ENCODE measurements at regions not wholly inside any gene's neighbourhood (a gene's known extent, or its start where the extent isn't known, plus 50 kb on each side); places are given as distances from the start of the nearest gene placed in this dataset.
"Not testable (repeated sequence)": the region's sequence is repeated elsewhere in the genome, so short reads cannot be mapped to it uniquely, and the experiment has no call there.

DNA sequence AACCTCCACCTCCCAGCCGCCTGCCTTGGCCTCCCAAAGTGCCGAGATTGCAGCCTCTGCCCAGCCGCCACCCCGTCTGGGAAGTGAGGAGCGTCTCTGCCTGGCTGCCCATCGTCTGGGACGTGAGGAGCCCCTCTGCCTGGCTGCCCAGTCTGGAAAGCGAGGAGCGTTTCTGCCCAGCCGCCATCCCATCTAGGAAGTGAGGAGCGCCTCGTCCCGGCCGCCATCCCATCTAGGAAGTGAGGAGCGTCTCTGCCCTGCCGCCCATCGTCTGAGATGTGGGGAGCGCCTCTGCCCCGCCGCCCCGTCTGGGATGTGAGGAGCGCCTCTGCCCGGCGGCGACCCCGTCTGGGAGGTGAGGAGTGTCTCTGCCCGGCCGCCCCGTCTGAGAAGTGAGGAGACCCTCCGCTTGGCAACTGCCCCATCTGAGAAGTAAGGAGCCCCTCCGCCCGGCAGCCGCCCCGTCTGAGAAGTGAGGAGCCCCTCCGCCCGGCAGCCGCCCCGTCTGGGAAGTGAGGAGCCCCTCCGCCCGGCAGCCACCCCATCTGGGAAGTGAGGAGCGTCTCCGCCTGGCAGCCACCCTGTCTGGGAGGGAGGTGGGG, 175.8 kb upstream of the CRIM1 start:
- not testable (repeated sequence) for H3K27ac ChIP-seq (ENCODE audit: low read length); H3K36me3 ChIP-seq (ENCODE audit: control insufficient read depth, low read depth, low read length); H3K9me3 ChIP-seq (ENCODE audit: control insufficient read depth, low read depth, low read length); H3K4me1 ChIP-seq (ENCODE audit: control insufficient read depth, low read depth, low read length); H3K9ac ChIP-seq (ENCODE audit: low read length); H3K4me3 ChIP-seq (ENCODE audit: low read length); H3K27me3 ChIP-seq (ENCODE audit: control insufficient read depth, insufficient read depth, low read length)

DNA sequence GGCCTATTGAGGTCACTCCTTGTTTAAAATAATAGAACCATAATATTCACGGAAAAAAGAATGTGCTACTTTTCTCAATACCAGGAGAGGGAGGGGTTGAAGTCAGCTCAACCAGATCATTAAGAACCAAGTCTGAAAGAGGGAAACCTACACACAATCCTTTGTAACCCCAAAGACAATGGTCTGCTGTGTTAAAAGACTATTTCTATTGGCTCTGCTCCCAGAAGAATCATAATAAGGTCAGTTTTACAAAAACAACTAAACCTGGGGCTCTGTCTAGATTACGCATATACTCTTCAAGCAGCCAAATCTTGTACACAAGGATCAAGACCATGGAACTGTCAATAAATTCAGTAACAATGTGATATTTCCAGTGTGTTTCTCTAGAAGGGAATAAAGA, 177.2 kb upstream of the CRIM1 start:
- no peaks in the 10 kb centered on the region for H3K36me3 ChIP-seq (ENCODE audit: control insufficient read depth, low read depth, low read length)
- H3K27ac ChIP-seq (ENCODE audit: low read length) = no peak overlapping the region
- no peaks in the 10 kb centered on the region for H3K4me1 ChIP-seq (ENCODE audit: control insufficient read depth, low read depth, low read length)
- no peaks in the 10 kb centered on the region for H3K27me3 ChIP-seq (ENCODE audit: control insufficient read depth, insufficient read depth, low read length)
- no peak overlapping the region for H3K9ac ChIP-seq (ENCODE audit: low read length)
- no peaks in the 10 kb centered on the region for H3K9me3 ChIP-seq (ENCODE audit: control insufficient read depth, low read depth, low read length)
- no peak overlapping the region for H3K4me3 ChIP-seq (ENCODE audit: low read length)

DNA sequence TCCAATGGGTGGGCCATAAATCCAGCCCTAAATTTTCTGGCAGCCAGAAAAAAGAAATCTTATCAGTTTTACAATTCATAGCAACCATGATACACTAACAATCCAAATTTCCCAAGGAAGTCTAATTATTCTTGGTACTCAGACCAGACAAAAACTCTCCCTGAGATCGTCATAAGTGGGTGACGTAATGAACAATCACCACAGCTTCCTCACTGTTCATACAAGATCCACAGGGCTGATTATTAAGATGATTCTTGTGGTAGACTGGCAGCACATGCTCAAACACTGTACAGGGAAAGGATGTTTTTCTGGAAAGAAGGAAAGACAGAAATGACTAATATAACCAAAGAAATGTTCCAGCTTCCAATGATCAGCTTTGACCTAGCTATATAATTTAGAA, 178.3 kb upstream of the CRIM1 start:
- Histone ChIP-seq H3K4me1 (ENCODE audit: control insufficient read depth, low read depth, low read length) (no peaks in the 10 kb centered on the region), H3K36me3 (ENCODE audit: control insufficient read depth, low read depth, low read length) (no peaks in the 10 kb centered on the region), H3K27ac (ENCODE audit: low read length) (no peak overlapping the region), H3K27me3 (ENCODE audit: control insufficient read depth, insufficient read depth, low read length) (no peaks in the 10 kb centered on the region), H3K9ac (ENCODE audit: low read length) (no peak overlapping the region), H3K4me3 (ENCODE audit: low read length) (no peak overlapping the region), H3K9me3 (ENCODE audit: control insufficient read depth, low read depth, low read length) (no peaks in the 10 kb centered on the region)

DNA sequence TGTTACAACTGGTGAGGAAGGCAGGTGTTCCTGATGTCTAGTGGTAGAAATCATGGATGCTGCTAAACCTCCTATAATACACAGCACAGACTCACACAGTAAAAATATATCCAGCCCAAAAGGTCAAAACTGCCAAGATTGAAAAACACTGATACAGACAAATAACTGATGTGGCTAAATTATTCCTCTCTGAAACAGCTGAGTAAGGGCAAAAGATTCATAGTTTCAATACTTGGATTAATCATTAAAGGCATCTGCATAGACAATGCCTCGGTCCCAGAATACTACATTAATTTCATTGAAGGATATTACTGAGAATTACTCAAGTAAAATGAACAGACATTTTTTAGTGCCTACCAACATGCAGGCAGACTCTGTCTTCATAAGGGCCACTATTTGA, 180.7 kb upstream of the CRIM1 start:
- no peaks in the 10 kb centered on the region for H3K36me3 ChIP-seq (ENCODE audit: control insufficient read depth, low read depth, low read length)
- no peaks in the 10 kb centered on the region for H3K4me1 ChIP-seq (ENCODE audit: control insufficient read depth, low read depth, low read length)
- H3K9me3 ChIP-seq (ENCODE audit: control insufficient read depth, low read depth, low read length) = no peaks in the 10 kb centered on the region
- no peaks in the 10 kb centered on the region for H3K27me3 ChIP-seq (ENCODE audit: control insufficient read depth, insufficient read depth, low read length)
- no peak overlapping the region for H3K27ac ChIP-seq (ENCODE audit: low read length)
- H3K4me3 ChIP-seq (ENCODE audit: low read length) = no peak overlapping the region
- H3K9ac ChIP-seq (ENCODE audit: low read length) = no peak overlapping the region

DNA sequence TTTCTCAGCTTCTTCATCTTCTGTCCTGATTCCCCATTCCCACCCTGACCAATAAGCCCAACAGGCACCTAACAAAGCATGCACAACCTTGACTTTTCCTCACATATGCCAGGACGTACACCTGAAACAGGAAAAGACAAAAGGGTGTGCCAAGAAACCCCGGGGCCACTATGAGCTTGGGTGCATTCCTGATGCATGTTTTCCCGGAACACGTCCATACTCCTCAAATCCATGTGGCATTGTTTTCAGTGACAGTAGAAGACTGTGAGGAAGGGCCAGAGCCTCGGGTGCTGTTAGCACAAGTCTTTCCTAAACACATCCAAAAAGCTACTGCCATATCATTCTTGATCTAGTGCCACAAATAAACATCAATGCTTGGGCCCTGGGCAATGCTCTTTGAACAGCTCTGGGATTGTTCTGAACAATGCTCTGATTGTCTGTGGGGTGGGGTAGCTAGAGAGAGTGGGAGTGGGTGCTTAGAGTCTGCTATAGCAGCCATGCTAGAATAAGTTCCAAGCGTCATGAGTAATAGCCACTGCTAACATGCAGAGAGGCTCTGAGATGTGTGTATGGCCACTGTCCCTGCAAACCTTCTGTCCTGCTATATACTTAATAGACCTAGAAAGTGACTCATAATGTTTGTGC, 181.7 kb upstream of the CRIM1 start:
- Histone ChIP-seq H3K27ac (ENCODE audit: low read length) (no peak overlapping the region), H3K4me1 (ENCODE audit: control insufficient read depth, low read depth, low read length) (no peaks in the 10 kb centered on the region), H3K27me3 (ENCODE audit: control insufficient read depth, insufficient read depth, low read length) (no peaks in the 10 kb centered on the region), H3K9me3 (ENCODE audit: control insufficient read depth, low read depth, low read length) (no peaks in the 10 kb centered on the region), H3K4me3 (ENCODE audit: low read length) (no peak overlapping the region), H3K36me3 (ENCODE audit: control insufficient read depth, low read depth, low read length) (no peaks in the 10 kb centered on the region), H3K9ac (ENCODE audit: low read length) (no peak overlapping the region)

DNA sequence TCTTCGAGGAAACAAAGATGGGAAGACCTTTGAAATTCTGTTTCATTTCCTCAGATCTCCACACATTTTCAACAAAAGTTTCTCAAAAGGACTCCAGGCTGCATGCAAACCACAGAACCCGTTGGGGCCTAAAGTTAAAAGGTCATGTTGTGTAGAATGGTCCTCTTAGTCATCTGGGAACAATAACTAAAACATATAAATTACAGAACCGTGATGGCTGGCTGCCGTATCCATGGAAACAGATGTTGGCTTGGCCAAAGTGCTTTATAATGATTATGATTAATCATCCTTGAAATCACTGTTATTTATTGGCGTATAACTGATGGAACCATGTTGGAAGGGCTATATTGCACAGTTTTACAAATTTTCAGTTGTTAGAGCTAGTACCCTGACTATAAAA, 182.8 kb upstream of the CRIM1 start:
- Histone ChIP-seq H3K27ac (ENCODE audit: low read length) (no peak overlapping the region), H3K4me1 (ENCODE audit: control insufficient read depth, low read depth, low read length) (no peaks in the 10 kb centered on the region), H3K27me3 (ENCODE audit: control insufficient read depth, insufficient read depth, low read length) (no peaks in the 10 kb centered on the region), H3K36me3 (ENCODE audit: control insufficient read depth, low read depth, low read length) (no peaks in the 10 kb centered on the region), H3K9ac (ENCODE audit: low read length) (no peak overlapping the region), H3K9me3 (ENCODE audit: control insufficient read depth, low read depth, low read length) (no peaks in the 10 kb centered on the region), H3K4me3 (ENCODE audit: low read length) (no peak overlapping the region)

DNA sequence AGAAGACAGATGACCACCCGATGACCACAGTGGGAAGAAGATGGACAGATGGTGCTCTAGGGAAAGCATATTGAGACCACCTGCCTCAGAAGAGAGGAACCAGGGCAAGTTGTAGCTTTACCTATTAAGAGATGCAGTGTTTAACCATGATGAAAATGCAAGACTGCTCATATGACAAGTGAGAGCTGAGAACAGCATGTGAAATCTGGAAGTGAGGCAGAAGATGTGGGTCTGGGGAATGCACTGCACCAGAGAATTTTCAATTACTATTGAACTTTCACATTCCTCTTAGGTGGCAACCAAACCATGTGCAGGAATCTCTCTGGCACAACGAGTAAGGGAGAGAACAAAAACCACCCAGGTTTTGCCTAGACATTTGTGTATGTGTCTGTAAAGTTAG, 184.8 kb upstream of the CRIM1 start:
- Histone ChIP-seq H3K4me3 (ENCODE audit: low read length) (no peak overlapping the region), H3K4me1 (ENCODE audit: control insufficient read depth, low read depth, low read length) (no peaks in the 10 kb centered on the region), H3K27me3 (ENCODE audit: control insufficient read depth, insufficient read depth, low read length) (no peaks in the 10 kb centered on the region), H3K9me3 (ENCODE audit: control insufficient read depth, low read depth, low read length) (no peaks in the 10 kb centered on the region), H3K9ac (ENCODE audit: low read length) (no peak overlapping the region), H3K27ac (ENCODE audit: low read length) (no peak overlapping the region), H3K36me3 (ENCODE audit: control insufficient read depth, low read depth, low read length) (no peaks in the 10 kb centered on the region)

DNA sequence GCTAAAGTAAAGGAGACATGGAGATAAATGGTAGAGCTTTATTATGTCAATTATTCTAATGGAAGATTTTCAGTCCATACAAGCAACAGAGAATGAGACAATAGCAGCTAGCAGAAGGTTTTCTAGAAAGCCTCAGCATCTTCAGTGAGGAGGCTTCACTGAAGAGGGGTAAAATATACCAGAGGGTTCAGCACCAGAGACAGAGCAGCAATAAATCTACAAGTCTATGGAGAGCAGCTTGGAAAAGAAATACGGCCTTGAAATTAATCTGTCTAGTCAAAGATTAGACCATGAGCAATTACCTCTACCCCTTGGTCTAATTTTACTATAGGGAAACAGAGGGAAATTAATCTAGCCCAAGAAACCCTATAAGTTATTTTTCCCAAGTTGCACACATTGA, 185.7 kb upstream of the CRIM1 start:
- Histone ChIP-seq H3K27ac (ENCODE audit: low read length) (no peak overlapping the region), H3K36me3 (ENCODE audit: control insufficient read depth, low read depth, low read length) (no peaks in the 10 kb centered on the region), H3K27me3 (ENCODE audit: control insufficient read depth, insufficient read depth, low read length) (no peaks in the 10 kb centered on the region), H3K9me3 (ENCODE audit: control insufficient read depth, low read depth, low read length) (no peaks in the 10 kb centered on the region), H3K4me3 (ENCODE audit: low read length) (no peak overlapping the region), H3K9ac (ENCODE audit: low read length) (no peak overlapping the region), H3K4me1 (ENCODE audit: control insufficient read depth, low read depth, low read length) (no peaks in the 10 kb centered on the region)

DNA sequence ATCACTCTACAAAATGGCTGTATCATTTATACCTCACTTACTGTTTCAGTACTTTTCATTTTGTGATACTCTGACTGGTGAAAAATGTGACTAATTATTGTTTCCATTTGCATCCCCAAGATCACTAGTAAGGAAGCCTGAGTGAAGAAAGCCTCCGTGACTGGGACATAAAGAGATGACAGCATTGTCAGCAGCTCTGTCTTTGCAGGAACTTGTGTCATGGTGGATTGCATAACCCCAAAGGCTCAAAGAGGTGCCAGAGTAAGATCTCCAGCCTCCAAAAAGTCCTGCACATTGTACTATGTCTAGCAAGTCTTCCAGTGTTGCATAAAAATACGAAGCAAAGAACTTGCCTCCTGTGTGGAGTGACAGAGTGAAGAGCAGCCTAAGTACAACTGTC, 187.5 kb upstream of the CRIM1 start:
- H3K4me1 ChIP-seq (ENCODE audit: control insufficient read depth, low read depth, low read length) = no peaks in the 10 kb centered on the region
- H3K27me3 ChIP-seq (ENCODE audit: control insufficient read depth, insufficient read depth, low read length) = no peaks in the 10 kb centered on the region
- H3K4me3 ChIP-seq (ENCODE audit: low read length) = no peak overlapping the region
- no peak overlapping the region for H3K9ac ChIP-seq (ENCODE audit: low read length)
- H3K9me3 ChIP-seq (ENCODE audit: control insufficient read depth, low read depth, low read length) = no peaks in the 10 kb centered on the region
- H3K27ac ChIP-seq (ENCODE audit: low read length) = no peak overlapping the region
- no peaks in the 10 kb centered on the region for H3K36me3 ChIP-seq (ENCODE audit: control insufficient read depth, low read depth, low read length)

DNA sequence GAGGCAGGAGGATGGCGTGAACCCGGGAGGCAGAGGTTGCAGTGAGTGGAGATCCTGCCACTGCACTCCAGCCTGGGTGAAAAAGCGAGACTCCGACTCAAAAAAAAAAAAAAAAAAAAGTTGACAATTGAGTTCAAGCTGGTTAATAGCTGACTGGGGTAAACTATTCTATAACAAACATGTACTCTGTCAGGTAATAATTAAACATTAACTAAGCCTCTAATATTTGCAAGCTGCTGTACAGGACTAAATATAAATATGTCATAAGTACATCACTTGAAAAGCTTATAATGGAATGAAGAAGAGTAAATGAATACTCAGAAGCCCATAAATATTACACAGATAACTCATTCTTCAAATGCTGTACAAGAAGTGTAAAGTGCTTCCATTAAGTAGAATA, 190.4 kb upstream of the CRIM1 start:
- H3K4me3 ChIP-seq (ENCODE audit: low read length) = no peak overlapping the region
- H3K36me3 ChIP-seq (ENCODE audit: control insufficient read depth, low read depth, low read length) = no peaks in the 10 kb centered on the region
- H3K9ac ChIP-seq (ENCODE audit: low read length) = no peak overlapping the region
- H3K4me1 ChIP-seq (ENCODE audit: control insufficient read depth, low read depth, low read length) = no peaks in the 10 kb centered on the region
- H3K27ac ChIP-seq (ENCODE audit: low read length) = no peak overlapping the region
- no peaks in the 10 kb centered on the region for H3K9me3 ChIP-seq (ENCODE audit: control insufficient read depth, low read depth, low read length)
- H3K27me3 ChIP-seq (ENCODE audit: control insufficient read depth, insufficient read depth, low read length) = no peaks in the 10 kb centered on the region

DNA sequence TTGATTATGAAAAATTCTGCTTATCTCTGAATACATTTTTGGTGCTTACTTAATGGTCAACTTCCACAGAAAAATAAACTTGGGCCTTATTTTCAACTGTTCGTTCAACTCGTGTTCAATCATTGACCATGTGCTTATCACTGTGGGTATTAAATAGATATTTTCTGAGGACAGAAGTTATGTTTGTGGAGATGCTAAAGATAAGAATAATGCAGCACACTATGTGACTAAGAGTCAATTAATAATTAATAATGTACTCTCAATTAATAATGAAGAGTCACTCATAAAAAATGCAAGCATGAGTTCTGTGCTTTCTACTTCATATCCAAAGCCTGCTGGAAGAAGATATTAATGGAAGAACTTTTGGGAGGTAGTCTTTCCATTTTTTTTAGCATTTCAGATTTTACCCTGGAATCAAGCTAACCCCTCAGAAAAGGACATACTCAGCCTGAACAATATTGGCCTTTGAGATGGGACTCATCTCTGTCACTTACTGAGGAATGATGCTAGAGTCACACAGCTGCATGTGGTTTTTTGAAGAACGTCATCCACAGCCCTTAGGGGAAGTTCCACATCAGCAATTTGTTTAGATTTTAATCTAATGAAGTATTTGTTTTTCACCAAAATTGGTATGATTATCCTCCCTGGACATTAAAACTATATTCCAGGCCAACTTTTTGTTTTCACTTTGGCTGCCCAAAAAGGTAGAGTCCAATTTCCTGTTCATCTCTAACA, 191.9 kb upstream of the CRIM1 start:
- H3K4me1 ChIP-seq (ENCODE audit: control insufficient read depth, low read depth, low read length) = no peaks in the 10 kb centered on the region
- no peaks in the 10 kb centered on the region for H3K27me3 ChIP-seq (ENCODE audit: control insufficient read depth, insufficient read depth, low read length)
- H3K9ac ChIP-seq (ENCODE audit: low read length) = no peak overlapping the region
- H3K36me3 ChIP-seq (ENCODE audit: control insufficient read depth, low read depth, low read length) = no peaks in the 10 kb centered on the region
- no peak overlapping the region for H3K27ac ChIP-seq (ENCODE audit: low read length)
- H3K9me3 ChIP-seq (ENCODE audit: control insufficient read depth, low read depth, low read length) = no peaks in the 10 kb centered on the region
- no peak overlapping the region for H3K4me3 ChIP-seq (ENCODE audit: low read length)

DNA sequence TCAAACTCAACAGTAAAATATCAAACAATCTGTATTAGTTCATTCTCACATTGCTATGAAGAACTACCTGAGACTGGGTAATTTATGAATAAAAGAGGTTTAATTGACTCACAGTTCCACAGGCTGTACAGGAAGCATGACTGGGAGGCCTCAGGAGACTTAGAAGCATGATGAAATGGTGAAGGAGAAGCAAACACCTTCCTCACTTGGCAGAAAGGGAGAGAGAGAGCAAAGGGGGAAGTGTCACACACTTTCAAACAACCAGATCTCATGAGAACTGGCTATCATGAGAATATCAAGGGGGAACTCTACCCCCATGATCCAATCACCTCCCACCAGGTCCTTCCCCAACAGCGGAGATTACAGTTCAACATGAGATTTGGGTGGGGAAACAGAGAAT, 198.5 kb upstream of the CRIM1 start:
- H3K36me3 ChIP-seq (ENCODE audit: control insufficient read depth, low read depth, low read length); H3K27ac ChIP-seq (ENCODE audit: low read length); H3K9ac ChIP-seq (ENCODE audit: low read length); H3K4me3 ChIP-seq (ENCODE audit: low read length); H3K4me1 ChIP-seq (ENCODE audit: control insufficient read depth, low read depth, low read length); H3K27me3 ChIP-seq (ENCODE audit: control insufficient read depth, insufficient read depth, low read length); H3K9me3 ChIP-seq (ENCODE audit: control insufficient read depth, low read depth, low read length): not testable (repeated sequence)
